MM.1S (cell line): ENCODE measurements at regions not wholly inside any gene's neighbourhood (a gene's known extent, or its start where the extent isn't known, plus 50 kb on each side); places are given as distances from the start of the nearest gene placed in this dataset.

Experiments used
- CTCF ChIP-seq: fragments of 300-600 bp; sonication (generic); IDR thresholded peaks from 2 replicates; pipeline ENCODE4 v1.5.1; 2016; ENCODE audit warnings: antibody characterized with exemption, low read length, mixed read lengths
- EZH2 ChIP-seq: fragments of 300-600 bp; sonication (generic); optimal IDR thresholded peaks from 2 replicates; pipeline ENCODE3; 2017; ENCODE audit warnings: low read depth, mild to moderate bottlenecking, antibody characterized with exemption, low read length, mixed read lengths

DNA sequence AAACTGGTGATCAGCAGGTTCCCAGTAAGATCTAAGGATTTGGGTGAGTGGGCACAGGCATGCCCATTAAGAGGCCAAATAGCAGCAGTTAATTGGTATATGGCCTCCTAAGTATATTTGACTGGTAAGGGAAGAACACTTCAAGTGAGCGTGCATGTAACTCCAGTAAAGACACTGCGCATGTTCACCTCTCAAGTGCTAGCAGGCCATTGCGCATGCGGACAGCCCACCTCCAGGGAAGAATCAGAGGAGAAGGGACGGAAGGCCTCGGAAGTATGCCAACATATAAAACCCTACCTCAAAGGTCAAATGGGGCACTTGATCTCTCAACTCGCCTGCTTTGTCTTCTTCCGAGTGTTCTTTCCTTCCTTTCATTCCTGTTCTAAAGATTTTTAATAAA is 118.0 kb downstream of the ARL5B start:
- TF ChIP-seq EZH2 (no peak), CTCF (no peak)
